Suprapubic skin (tissue), 3 donors: ENCODE measurements at regions not wholly inside any gene's neighbourhood (a gene's known extent, or its start where the extent isn't known, plus 50 kb on each side); places are given as distances from the start of the nearest gene placed in this dataset.
"Not testable (repeated sequence)": the region's sequence is repeated elsewhere in the genome, so short reads cannot be mapped to it uniquely, and the experiment has no call there.

ENCODE experiments used
- CTCF ChIP-seq, 2 donors: fragments of 200-600 bp in 1 of 2; fragments of 450-650 bp in 1 of 2; sonication (generic) in 1 of 2; IDR thresholded peaks; one replicate each; pipeline ENCODE4 v1.5.1; 2016 to 2019; ENCODE audit warnings: antibody characterized with exemption in 2 of 2, mild to moderate bottlenecking in 1 of 2, moderate library complexity in 1 of 2
- POLR2AphosphoS5 ChIP-seq, 3 donors: sonication (generic); formaldehyde crosslinking; IDR thresholded peaks; one replicate each; pipeline ENCODE4 v1.6.1; 2017; ENCODE audit warnings: antibody characterized with exemption in 3 of 3

- TF ChIP-seq POLR2AphosphoS5, CTCF (IDR thresholded peaks at IDR 0.05): not testable (repeated sequence)
Measured at GRCh38 chr13:18286848-18287247, 894.8 kb downstream of the TUBA3C start.
